CD14-positive monocyte (primary cell): ENCODE measurements at regions not wholly inside any gene's neighbourhood (a gene's known extent, or its start where the extent isn't known, plus 50 kb on each side); places are given as distances from the start of the nearest gene placed in this dataset.

Source experiments
- DNase-seq, 3 donors: peaks; one replicate each; pipeline ENCODE4 v3.0.0-alpha.2; 2011 to 2022
- H2AFZ ChIP-seq: 2 replicates; pipeline ENCODE4 v1.6.0; 2012; ENCODE audit warnings: mild to moderate bottlenecking, low read depth, low read length, inconsistent platforms; ENCODE audit not compliant: insufficient read depth, poor library complexity, severe bottlenecking
- H3K27ac ChIP-seq, 2 donors: 1 replicate in 1 of 2; 2 replicates in 1 of 2; pipeline ENCODE4 v1.5.1; 2012 to 2013; ENCODE audit warnings: low read length in 2 of 2, control low read depth in 1 of 2, inconsistent platforms in 1 of 2, low read depth in 1 of 2, mild to moderate bottlenecking in 1 of 2
- H3K27me3 ChIP-seq, 2 donors: one replicate each; pipeline versions ENCODE4 v1.6.0 to v1.6.1; 2011 to 2013; ENCODE audit warnings: low read length in 2 of 2; ENCODE audit not compliant: control insufficient read depth in 2 of 2, insufficient read depth in 2 of 2
- H3K36me3 ChIP-seq, 2 donors: replicated peaks in 1 of 2; 1 replicate in 1 of 2; 2 replicates in 1 of 2; pipeline versions ENCODE4 v1.5.1 to v1.6.1; 2012 to 2013; ENCODE audit warnings: low read length in 2 of 2, control low read depth in 1 of 2, inconsistent platforms in 1 of 2, mild to moderate bottlenecking in 1 of 2; ENCODE audit not compliant: insufficient read depth in 2 of 2, control insufficient read depth in 1 of 2
- H3K4me1 ChIP-seq, 2 donors: 1 replicate in 1 of 2; 2 replicates in 1 of 2; pipeline versions ENCODE4 v1.5.1 to v1.6.1; 2012 to 2013; ENCODE audit warnings: low read length in 2 of 2, control low read depth in 1 of 2, inconsistent platforms in 1 of 2, mild to moderate bottlenecking in 1 of 2, moderate library complexity in 1 of 2; ENCODE audit not compliant: insufficient read depth in 2 of 2, control insufficient read depth in 1 of 2
- H3K4me2 ChIP-seq: replicated peaks from 2 replicates; pipeline ENCODE3; 2012; ENCODE audit warnings: low read length, moderate library complexity, mild to moderate bottlenecking; ENCODE audit not compliant: poor library complexity, severe bottlenecking; ENCODE audit errors: extremely low read depth
- H3K4me3 ChIP-seq, 3 experiments: fragments of 200-600 bp in 1 of 3; sonication (generic) in 1 of 3; replicated peaks in 1 of 3; 1 replicate in 2 of 3; 2 replicates in 1 of 3; pipeline ENCODE4 v1.5.1; 2011 to 2013; ENCODE audit warnings: low read length in 3 of 3, mild to moderate bottlenecking in 3 of 3, control low read depth in 2 of 3, low read depth in 2 of 3, inconsistent platforms in 1 of 3, moderate library complexity in 1 of 3
- H3K79me2 ChIP-seq: 2 replicates; pipeline ENCODE4 v1.6.0; 2012; ENCODE audit warnings: mild to moderate bottlenecking, control low read depth, inconsistent platforms, low read length, moderate library complexity; ENCODE audit not compliant: insufficient read depth
- H3K9ac ChIP-seq: 2 replicates; pipeline ENCODE4 v1.6.0; 2017; ENCODE audit warnings: low read length, mild to moderate bottlenecking; ENCODE audit not compliant: insufficient read depth, poor library complexity, severe bottlenecking
- H3K9me3 ChIP-seq, 2 donors: replicated peaks in 1 of 2; 1 replicate in 1 of 2; 2 replicates in 1 of 2; pipeline versions ENCODE4 v1.5.1 to v1.6.1; 2012 to 2013; ENCODE audit warnings: low read length in 2 of 2, control low read depth in 1 of 2; ENCODE audit not compliant: control insufficient read depth in 1 of 2, insufficient read depth in 1 of 2
- H4K20me1 ChIP-seq: 2 replicates; pipeline ENCODE4 v1.6.0; 2012; ENCODE audit warnings: mild to moderate bottlenecking, low read length, control low read depth, moderate library complexity; ENCODE audit not compliant: insufficient read depth
- H3K27ac Mint-ChIP-seq, 7 donors: one replicate each; pipeline ENCODE4 v1.8.0; 2020; ENCODE audit warnings: mild to moderate bottlenecking in 7 of 7, mixed read lengths in 7 of 7, moderate library complexity in 6 of 7, inconsistent platforms in 2 of 7
- H3K27me3 Mint-ChIP-seq, 3 donors: one replicate each; pipeline ENCODE4 v1.8.0; 2021 to 2022; ENCODE audit warnings: low read depth in 3 of 3, mild to moderate bottlenecking in 3 of 3, mixed read lengths in 3 of 3, moderate library complexity in 3 of 3, inconsistent platforms in 1 of 3
- H3K36me3 Mint-ChIP-seq, 2 donors: one replicate each; pipeline ENCODE4 v1.8.0; 2020; ENCODE audit warnings: mixed read lengths in 2 of 2, inconsistent platforms in 1 of 2, mild to moderate bottlenecking in 1 of 2
- H3K4me1 Mint-ChIP-seq: one replicate; pipeline ENCODE4 v1.8.0; 2020; ENCODE audit warnings: mild to moderate bottlenecking, mixed read lengths
- H3K4me3 Mint-ChIP-seq, 2 donors: one replicate each; pipeline ENCODE4 v1.8.0; 2020; ENCODE audit warnings: mild to moderate bottlenecking in 2 of 2, mixed read lengths in 2 of 2, moderate library complexity in 1 of 2
- H3K9me3 Mint-ChIP-seq, 7 donors: one replicate each; pipeline ENCODE4 v1.8.0; 2020 to 2022; ENCODE audit warnings: mixed read lengths in 7 of 7, mild to moderate bottlenecking in 6 of 7, moderate library complexity in 6 of 7, inconsistent platforms in 2 of 7
- CTCF ChIP-seq: fragments of 200-600 bp; IDR thresholded peaks from one replicate; pipeline ENCODE4 v1.8.0; 2022; ENCODE audit warnings: antibody characterized with exemption, mild to moderate bottlenecking
- WGBS: methylation state at CpG from one replicate; pipeline ENCODE4 v1.1.5; 2013; ENCODE audit warnings: missing lambda C conversion rate; ENCODE audit not compliant: insufficient coverage; 5-methylcytosine and 5-hydroxymethylcytosine counted together
- intact Hi-C, 2 donors: fragments of 100-400 bp; cut with micrococcal nuclease; formaldehyde crosslinking; loops; one replicate each; pipeline versions ENCODE4 v1.15.0 to v1.15.1; 2023

GRCh38 chr3:106001923-106002322, 133.1 kb upstream of the CBLB start:
- no peak for DNase-seq
- H3K9ac ChIP-seq: no peak overlapping the region
- H2AFZ ChIP-seq: no peak overlapping the region
- H3K9me3 ChIP-seq: peaks cover 0 to 7% of the 10 kb centered on the region in 2 donors
- no peak overlapping the region for H3K4me3 ChIP-seq
- no peak overlapping the region for H3K27ac ChIP-seq
- H3K27me3 ChIP-seq: no peaks in the 10 kb centered on the region
- H3K79me2 ChIP-seq: no peaks in the 10 kb centered on the region
- H3K9me3 Mint-ChIP-seq: peaks cover 0 to 5% (median 2%) of the 10 kb centered on the region in 7 donors
- no peaks in the 10 kb centered on the region for H3K36me3 ChIP-seq
- peaks cover 14% of the 10 kb centered on the region for H3K4me1 Mint-ChIP-seq
- no peaks in the 10 kb centered on the region for H4K20me1 ChIP-seq
- peaks cover 0 to 1% (median 0%) of the 10 kb centered on the region in 3 donors for H3K27me3 Mint-ChIP-seq
- H3K36me3 Mint-ChIP-seq: no peaks in the 10 kb centered on the region
- no peak overlapping the region for H3K27ac Mint-ChIP-seq
- no peak overlapping the region for H3K4me3 Mint-ChIP-seq
- H3K4me2 ChIP-seq: no peak overlapping the region
- no CpG with 5 or more reads among the region's 4 CpGs for WGBS
- peaks cover 18 to 19% of the 10 kb centered on the region in 2 donors for H3K4me1 ChIP-seq
- intact Hi-C loops: no loop called here
- TF ChIP-seq CTCF: no peak

GRCh38 chr3:106004137-106004681, 135.4 kb upstream of the CBLB start:
- Histone ChIP-seq H2AFZ (no peak overlapping the region), H3K4me2 (no peak overlapping the region), H3K4me1 (no peaks in the 10 kb centered on the region), H3K27me3 (no peaks in the 10 kb centered on the region), H3K36me3 (no peaks in the 10 kb centered on the region), H3K9ac (no peak overlapping the region), H3K27ac (no peak overlapping the region), H4K20me1 (no peaks in the 10 kb centered on the region), H3K79me2 (no peaks in the 10 kb centered on the region), H3K4me3 (no peak overlapping the region), H3K9me3 (no peaks in the 10 kb centered on the region)
- H3K27ac Mint-ChIP-seq: no peak overlapping the region
- H3K4me1 Mint-ChIP-seq: no peaks in the 10 kb centered on the region
- H3K4me3 Mint-ChIP-seq: no peak overlapping the region
- WGBS: 76% methylated on average over 4 of the region's 5 CpGs
- TF ChIP-seq CTCF: no peak
- DNase-seq: no peak
- intact Hi-C loops: no loop called here
- H3K27me3 Mint-ChIP-seq: peaks cover 0 to 1% (median 0%) of the 10 kb centered on the region in 3 donors
- H3K9me3 Mint-ChIP-seq: peaks cover 0 to 5% (median 2%) of the 10 kb centered on the region in 7 donors
- H3K36me3 Mint-ChIP-seq: no peaks in the 10 kb centered on the region
